Left renal pelvis (tissue), 4 donors: ENCODE measurements at regions not wholly inside any gene's neighbourhood (a gene's known extent, or its start where the extent isn't known, plus 50 kb on each side); places are given as distances from the start of the nearest gene placed in this dataset.
"Not testable (repeated sequence)": the region's sequence is repeated elsewhere in the genome, so short reads cannot be mapped to it uniquely, and the experiment has no call there.

Experiments
- DNase-seq, 4 donors: peaks; one replicate each; pipeline ENCODE4 v3.0.0-alpha.2; 2013; ENCODE audit warnings: low read depth in 4 of 4, low spot score in 3 of 4

- no peak for DNase-seq
Observed at GRCh38 chr11:28956446-28956845, 848.3 kb downstream of the METTL15 start.

GRCh38 chr11:28951191-28951590 is 843.0 kb downstream of the METTL15 start:
- no peak for DNase-seq

GRCh38 chr11:28939381-28939780 is 831.2 kb downstream of the METTL15 start:
- no peak for DNase-seq

- DNase-seq: no peak
Observed at GRCh38 chr11:28938091-28938490, 829.9 kb downstream of the METTL15 start.

GRCh38 chr11:28932940-28933339 is 824.8 kb downstream of the METTL15 start:
- no peak for DNase-seq

- DNase-seq: no peak
Observed at GRCh38 chr11:28924004-28924403, 815.8 kb downstream of the METTL15 start.

- no peak for DNase-seq
Observed at GRCh38 chr11:28922386-28922981, 814.3 kb downstream of the METTL15 start.

GRCh38 chr11:28919194-28919593 is 811.0 kb downstream of the METTL15 start:
- no peak for DNase-seq

- DNase-seq: no peak
Observed at GRCh38 chr11:28913883-28914282, 805.7 kb downstream of the METTL15 start.

GRCh38 chr11:28911829-28912228 is 803.6 kb downstream of the METTL15 start:
- no peak for DNase-seq

- DNase-seq: no peak
Observed at GRCh38 chr11:28910926-28911325, 802.7 kb downstream of the METTL15 start.

GRCh38 chr11:28903716-28904115 is 795.5 kb downstream of the METTL15 start:
- no peak for DNase-seq

GRCh38 chr11:28900427-28900826 is 792.2 kb downstream of the METTL15 start:
- DNase-seq: no peak

- DNase-seq: no peak
Observed at GRCh38 chr11:28899706-28900105, 791.5 kb downstream of the METTL15 start.

- DNase-seq: not testable (repeated sequence)
Observed at GRCh38 chr11:28890601-28891040, 782.4 kb downstream of the METTL15 start.

GRCh38 chr11:28887681-28888080 is 779.5 kb downstream of the METTL15 start:
- no peak for DNase-seq

GRCh38 chr11:28879869-28880268 is 771.7 kb downstream of the METTL15 start:
- DNase-seq: no peak

GRCh38 chr11:28878025-28878424 is 769.8 kb downstream of the METTL15 start:
- no peak for DNase-seq

GRCh38 chr11:28877340-28877739 is 769.2 kb downstream of the METTL15 start:
- no peak for DNase-seq

- DNase-seq: no peak
Observed at GRCh38 chr11:28874706-28875105, 766.5 kb downstream of the METTL15 start.

GRCh38 chr11:28871090-28871489 is 762.9 kb downstream of the METTL15 start:
- DNase-seq: no peak

GRCh38 chr11:28863422-28863821 is 755.2 kb downstream of the METTL15 start:
- DNase-seq: no peak

GRCh38 chr11:28860893-28861292 is 752.7 kb downstream of the METTL15 start:
- DNase-seq: no peak
